Ovary (tissue), 3 donors: ENCODE measurements at regions not wholly inside any gene's neighbourhood (a gene's known extent, or its start where the extent isn't known, plus 50 kb on each side); places are given as distances from the start of the nearest gene placed in this dataset.

ENCODE experiments used
- CTCF ChIP-seq, 3 donors: fragments of 450-650 bp in 2 of 3; fragments of 200-600 bp in 1 of 3; IDR thresholded peaks; one replicate each; pipeline versions ENCODE4 v1.5.1 to v1.8.0; 2016 to 2022; ENCODE audit warnings: antibody characterized with exemption in 3 of 3, mild to moderate bottlenecking in 1 of 3
- EP300 ChIP-seq: sonication (generic); formaldehyde crosslinking; IDR thresholded peaks from one replicate; pipeline ENCODE4 v1.6.1; 2017; ENCODE audit warnings: antibody characterized with exemption
- donor health status: DM: no; HTN: no; CAD: no.

- TF ChIP-seq CTCF (IDR thresholded peaks at IDR 0.05) (no peak), EP300 (no peak)
These were observed 1110.6 kb downstream of the BCL11B start for GRCh38 chr14:98161356-98161755.
